Gastrocnemius medialis (tissue), 4 donors: ENCODE measurements at regions not wholly inside any gene's neighbourhood (a gene's known extent, or its start where the extent isn't known, plus 50 kb on each side); places are given as distances from the start of the nearest gene placed in this dataset.

Experiments used
- ATAC-seq, 2 donors: fragments of 150-250 bp; one replicate each; pipeline ENCODE4 v1.9.1; 2016
- DNase-seq, 2 donors: peaks; one replicate each; pipeline ENCODE4 v3.0.0-alpha.2; 2019
- H3K27ac ChIP-seq, 4 donors: fragments of 200-600 bp; sonication (generic); 1 replicate in 1 of 4; 2 replicates in 3 of 4; pipeline ENCODE4 v1.5.1; 2016 to 2018; ENCODE audit warnings: mild to moderate bottlenecking in 2 of 4, moderate library complexity in 1 of 4
- H3K27me3 ChIP-seq, 3 donors: fragments of 200-600 bp; sonication (generic) in 2 of 3; 1 replicate in 1 of 3; 2 replicates in 2 of 3; pipeline versions ENCODE4 v1.5.1 to v1.6.0; 2016 to 2019; ENCODE audit warnings: mild to moderate bottlenecking in 1 of 3, moderate library complexity in 1 of 3
- H3K36me3 ChIP-seq, 2 donors: fragments of 200-600 bp; sonication (generic) in 1 of 2; one replicate each; pipeline ENCODE4 v1.5.1; 2017 to 2018
- H3K4me1 ChIP-seq, 2 donors: fragments of 200-600 bp; sonication (generic) in 1 of 2; one replicate each; pipeline ENCODE4 v1.5.1; 2016 to 2017; ENCODE audit warnings: mild to moderate bottlenecking in 2 of 2
- H3K4me3 ChIP-seq, 4 donors: fragments of 200-600 bp; sonication (generic) in 3 of 4; 1 replicate in 1 of 4; 2 replicates in 3 of 4; pipeline ENCODE4 v1.5.1; 2016 to 2019; ENCODE audit warnings: mild to moderate bottlenecking in 2 of 4
- H3K9me3 ChIP-seq, 3 donors: fragments of 200-600 bp; sonication (generic) in 2 of 3; 1 replicate in 1 of 3; 2 replicates in 2 of 3; pipeline ENCODE4 v1.5.1; 2016 to 2019
- CTCF ChIP-seq, 5 experiments: fragments of 450-650 bp in 3 of 5; fragments of 200-600 bp in 2 of 5; sonication (generic) in 2 of 5; IDR thresholded peaks in 4 of 5; conservative IDR thresholded peaks in 1 of 5; 1 replicate in 4 of 5; 2 replicates in 1 of 5; pipeline ENCODE4 v1.5.1; 2016 to 2019; ENCODE audit warnings: antibody characterized with exemption in 5 of 5, mild to moderate bottlenecking in 3 of 5, moderate library complexity in 3 of 5
- POLR2A ChIP-seq, 2 donors: fragments of 450-650 bp; IDR thresholded peaks; one replicate each; pipeline ENCODE4 v1.6.1; 2017; ENCODE audit warnings: antibody characterized with exemption in 2 of 2, mild to moderate bottlenecking in 2 of 2, moderate library complexity in 2 of 2
- in situ Hi-C, 4 donors: fragments of 200-750 bp; cut with MboI; loops; one replicate each; pipeline versions ENCODE4 v1.15.0 to v1.8.0; 2017; ENCODE audit warnings: low sequenced_read_pairs in 4 of 4
- intact Hi-C: fragments of 100-400 bp; cut with DNase I; formaldehyde crosslinking; loops from one replicate; pipeline ENCODE4 v1.15.1; 2023; ENCODE audit warnings: low total_unique reads

- no peaks in the 10 kb centered on the region for H3K36me3 ChIP-seq
- H3K27me3 ChIP-seq = no peaks in the 10 kb centered on the region
- no peaks in the 10 kb centered on the region for H3K9me3 ChIP-seq
- TF ChIP-seq CTCF (IDR thresholded peaks at IDR 0.05 in 4 of 5, conservative IDR thresholded peaks at IDR 0.05 in 1 of 5) (no peak), POLR2A (IDR thresholded peaks at IDR 0.05) (no peak)
- intact Hi-C loops = no loop called here
- DNase-seq (no peak), ATAC-seq (no peak)
- no peak overlapping the region for H3K4me3 ChIP-seq
- in situ Hi-C loops = no loop called here
- peaks cover 23 to 31% of the 10 kb centered on the region in 2 donors for H3K4me1 ChIP-seq
- H3K27ac ChIP-seq = no peak overlapping the region
Observed at GRCh38 chr5:68447136-68447929, 231.8 kb downstream of the PIK3R1 start.

GRCh38 chr5:68449380-68449779 is 233.8 kb downstream of the PIK3R1 start:
- TF ChIP-seq POLR2A (IDR thresholded peaks at IDR 0.05) = peak in 1 of 2 donors; percentile 13
- no peak for TF ChIP-seq CTCF (IDR thresholded peaks at IDR 0.05 in 4 of 5, conservative IDR thresholded peaks at IDR 0.05 in 1 of 5)
- Histone ChIP-seq H3K27ac (peak overlapping the region; percentile 68 to 83 (median 78)), H3K4me1 (peaks cover 19 to 29% of the 10 kb centered on the region in 2 donors), H3K9me3 (no peaks in the 10 kb centered on the region), H3K4me3 (no peak overlapping the region), H3K27me3 (no peaks in the 10 kb centered on the region), H3K36me3 (no peaks in the 10 kb centered on the region)
- intact Hi-C loops = loop anchor here (2.0 kb wide), 1 partner anchor 105 kb away; no protein-coding TSS in a partner anchor
- in situ Hi-C loops = no loop called here
- ATAC-seq = peak; percentile 97 to 98
- peak; percentile 66 to 88 for DNase-seq

GRCh38 chr5:68450245-68450852 is 234.8 kb downstream of the PIK3R1 start:
- in situ Hi-C loops = loop anchor here in 3 of 4 donors (10.0 to 25.0 kb wide), 3 partner anchors 963 to 1213 kb away; no protein-coding TSS in a partner anchor
- TF ChIP-seq POLR2A (IDR thresholded peaks at IDR 0.05) = no peak
- no peak for TF ChIP-seq CTCF (IDR thresholded peaks at IDR 0.05 in 4 of 5, conservative IDR thresholded peaks at IDR 0.05 in 1 of 5)

DNA sequence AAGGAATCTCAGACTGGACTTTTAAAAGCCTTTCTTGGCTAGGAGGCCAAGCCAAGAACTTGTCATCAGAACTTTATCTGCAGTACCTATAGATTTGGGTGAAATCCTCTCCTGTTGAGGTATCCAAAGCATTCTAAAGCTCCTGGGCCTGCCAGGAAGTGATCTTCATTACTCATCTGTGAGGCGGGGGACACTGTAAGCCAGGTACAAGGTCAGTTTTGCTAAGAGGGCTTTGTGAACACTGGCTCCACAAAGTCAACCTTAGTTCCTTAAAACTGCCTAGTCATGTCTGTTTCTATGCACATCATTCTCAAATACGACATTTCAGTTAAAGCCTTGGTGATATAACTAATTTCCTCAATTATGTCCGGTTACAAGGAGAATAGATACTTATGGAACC is 236.7 kb downstream of the PIK3R1 start:
- in situ Hi-C loops (loop anchor here in 3 of 4 donors (10.0 to 25.0 kb wide), 3 partner anchors 965 to 1215 kb away; no protein-coding TSS in a partner anchor), intact Hi-C loops (loop anchor here (10.0 kb wide), 1 partner anchor 1207 kb away; no protein-coding TSS in a partner anchor)
- Histone ChIP-seq H3K27me3 (no peaks in the 10 kb centered on the region), H3K9me3 (no peaks in the 10 kb centered on the region), H3K4me1 (peaks cover 10 to 25% of the 10 kb centered on the region in 2 donors), H3K36me3 (no peaks in the 10 kb centered on the region), H3K27ac (no peak overlapping the region), H3K4me3 (no peak overlapping the region)
- ATAC-seq (no peak), DNase-seq (no peak)
- TF ChIP-seq CTCF (IDR thresholded peaks at IDR 0.05 in 4 of 5, conservative IDR thresholded peaks at IDR 0.05 in 1 of 5) = no peak
- no peak for TF ChIP-seq POLR2A (IDR thresholded peaks at IDR 0.05)

More at GRCh38 chr5:68450245-68450852, 234.8 kb downstream of the PIK3R1 start:
- Histone ChIP-seq H3K36me3 (no peaks in the 10 kb centered on the region), H3K9me3 (no peaks in the 10 kb centered on the region), H3K27ac (peak overlapping the region; percentile 68 to 83 (median 78)), H3K4me3 (no peak overlapping the region), H3K4me1 (peaks cover 12 to 25% of the 10 kb centered on the region in 2 donors), H3K27me3 (no peaks in the 10 kb centered on the region)
- intact Hi-C loops = loop anchor here (10.0 kb wide), 1 partner anchor 1206 kb away; no protein-coding TSS in a partner anchor
- ATAC-seq (peak in 1 of 2 donors; percentile 4), DNase-seq (no peak)
